Fibroblast of skin of abdomen (primary cell): ENCODE measurements at regions not wholly inside any gene's neighbourhood (a gene's known extent, or its start where the extent isn't known, plus 50 kb on each side); places are given as distances from the start of the nearest gene placed in this dataset.
A peak's percentile ranks its signal among the peaks of the same experiment; 100 is the strongest.
"Not testable (repeated sequence)": the region's sequence is repeated elsewhere in the genome, so short reads cannot be mapped to it uniquely, and the experiment has no call there.

Experiments
- DNase-seq: peaks from one replicate; pipeline ENCODE4 v3.0.0-alpha.2; 2013

DNA sequence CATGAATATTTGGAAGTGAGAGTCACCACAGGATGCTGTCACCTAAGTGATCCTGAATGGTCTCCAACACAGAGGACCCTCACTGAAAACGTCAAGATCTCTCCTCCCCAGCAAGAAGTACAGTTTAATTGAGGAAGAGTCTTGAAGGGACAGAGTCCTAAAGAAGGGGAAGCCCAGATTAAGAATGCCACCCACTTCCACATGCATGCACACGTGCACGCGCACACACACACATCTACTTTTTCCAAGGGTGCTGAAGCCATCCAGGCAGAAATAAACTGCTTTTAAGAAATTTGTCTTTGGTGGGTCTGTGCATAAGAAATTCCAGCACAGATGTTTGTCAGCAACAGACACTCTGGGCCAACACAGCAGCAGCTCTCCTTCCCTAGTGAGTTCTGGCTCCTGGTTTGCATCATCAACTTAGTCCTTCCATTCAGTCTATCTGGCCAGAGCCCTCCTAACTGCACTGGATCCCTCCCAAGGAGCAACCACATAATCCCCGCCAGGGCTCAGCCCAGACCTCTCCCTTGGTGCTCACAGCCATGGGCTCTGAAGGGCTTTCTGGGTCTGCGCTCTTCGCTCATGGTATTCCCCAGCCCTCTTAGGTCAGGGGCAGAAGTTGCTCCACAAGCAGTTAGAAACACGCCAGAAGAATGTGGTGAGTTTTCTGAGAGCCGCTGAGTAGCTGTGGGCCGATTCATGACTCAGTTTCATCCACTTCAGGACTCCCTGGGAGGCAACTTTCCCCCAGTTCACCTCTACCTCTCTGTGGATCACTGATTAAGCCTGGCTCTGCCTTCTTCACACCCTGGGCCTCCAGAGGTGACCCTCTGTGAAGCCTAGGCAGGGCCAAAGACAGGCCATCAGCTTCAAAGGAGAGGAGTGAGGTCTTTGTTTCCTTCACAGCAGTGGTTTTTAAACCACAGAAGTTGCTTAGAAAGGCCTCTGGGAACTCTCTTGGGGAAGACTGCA lies 132.6 kb upstream of the LIPC start:
- peak; percentile 50 for DNase-seq

DNA sequence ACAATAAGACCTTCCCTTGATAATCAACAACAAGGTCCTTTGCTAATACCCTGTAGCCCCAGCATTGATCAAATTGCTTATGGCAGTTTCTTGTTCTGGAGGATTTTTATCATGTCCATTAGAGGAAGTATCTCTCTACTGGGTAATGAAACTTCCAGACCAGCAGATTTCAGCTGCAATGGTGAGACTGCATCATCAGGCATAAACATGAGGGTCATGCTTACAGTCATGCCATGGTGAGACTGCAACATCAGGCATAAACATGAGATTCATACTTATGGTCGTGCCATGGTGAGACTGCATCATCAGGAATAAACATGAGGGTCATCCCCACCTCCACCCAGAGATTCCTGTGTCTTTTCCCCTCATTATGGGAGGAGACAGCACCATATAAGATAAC lies 129.0 kb upstream of the LIPC start:
- DNase-seq = no peak

DNA sequence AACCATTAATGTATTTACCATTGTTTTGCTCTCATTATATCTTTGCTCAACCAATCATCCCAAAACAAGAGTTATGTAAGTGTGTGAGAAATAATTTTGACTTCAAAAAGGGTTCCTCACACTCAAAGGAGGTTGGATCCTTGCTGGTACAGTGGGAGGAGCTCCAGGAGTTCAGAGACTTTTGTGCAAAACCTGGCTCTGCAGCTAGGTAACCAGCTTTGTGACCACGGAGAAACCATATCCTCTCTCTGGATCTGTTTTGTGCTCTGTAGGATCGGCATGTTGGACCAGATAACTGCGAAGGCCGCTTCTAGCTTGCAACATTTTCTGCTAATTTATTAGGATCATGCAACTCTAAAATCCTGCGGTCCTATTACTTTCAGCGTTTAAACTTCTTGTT lies 128.6 kb upstream of the LIPC start:
- no peak for DNase-seq

DNA sequence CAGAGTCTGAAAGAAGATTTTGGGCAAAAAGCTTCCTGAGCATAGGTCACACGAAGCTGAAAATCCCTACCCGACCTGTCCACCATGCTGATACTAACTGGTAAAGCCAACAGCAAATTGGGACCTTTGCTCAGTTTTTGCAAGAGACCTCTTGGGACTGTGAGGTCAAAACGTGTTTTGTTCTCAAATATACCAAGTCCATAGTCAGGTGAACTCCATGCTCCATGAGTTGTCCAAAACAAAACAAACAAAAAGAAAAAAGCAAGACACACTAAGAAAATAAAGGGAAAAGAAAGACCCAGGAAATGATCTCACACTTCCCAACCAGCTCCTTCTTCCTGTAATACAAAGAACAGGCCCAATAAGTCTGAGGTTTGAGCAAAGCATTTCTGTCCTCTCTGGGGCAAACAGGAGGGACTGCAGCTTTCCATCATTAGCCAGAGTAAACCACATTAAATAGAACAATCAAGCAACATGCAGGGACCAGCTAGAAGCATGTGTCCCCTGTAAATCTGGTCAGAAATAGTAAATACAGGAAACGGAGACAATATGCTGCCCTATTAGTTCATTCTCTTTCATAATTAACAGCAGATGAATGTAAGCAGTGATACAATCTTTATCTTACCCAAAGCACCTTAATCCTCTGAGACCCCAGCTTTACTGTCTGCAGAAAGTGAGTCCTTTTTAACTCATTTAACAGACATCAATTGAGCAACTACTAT lies 125.0 kb upstream of the LIPC start:
- no peak for DNase-seq

DNA sequence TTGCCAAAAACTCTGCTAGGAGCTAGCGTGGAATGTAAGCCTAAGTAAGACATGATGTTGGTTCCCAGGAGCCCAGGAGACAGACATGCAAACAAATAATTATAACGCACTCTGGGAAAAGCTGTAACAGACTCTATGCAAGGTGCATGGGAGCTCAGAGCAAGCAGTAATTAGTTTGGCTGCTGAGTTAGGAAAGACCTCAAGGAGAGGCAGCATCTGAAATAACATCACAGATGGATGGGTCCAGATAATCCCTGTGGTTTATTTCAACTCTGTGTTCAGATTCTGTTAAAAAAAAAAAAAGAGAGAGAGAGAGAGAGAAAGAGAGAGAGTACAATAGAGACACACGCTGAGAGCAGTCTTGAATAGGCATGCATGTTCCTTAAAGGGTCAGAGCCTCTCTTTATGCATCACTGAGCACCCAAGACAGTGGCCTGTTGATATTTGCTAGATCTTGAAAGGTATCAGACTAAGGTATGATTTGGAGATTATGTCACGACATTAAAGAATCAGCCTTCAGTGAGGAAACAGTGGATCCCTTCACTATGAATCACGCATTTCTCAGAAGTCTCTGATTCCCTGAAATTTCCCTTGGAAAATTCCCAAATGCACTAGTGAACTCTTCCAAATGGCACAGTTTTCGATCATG lies 124.4 kb upstream of the LIPC start:
- peak; percentile 74 for DNase-seq

DNA sequence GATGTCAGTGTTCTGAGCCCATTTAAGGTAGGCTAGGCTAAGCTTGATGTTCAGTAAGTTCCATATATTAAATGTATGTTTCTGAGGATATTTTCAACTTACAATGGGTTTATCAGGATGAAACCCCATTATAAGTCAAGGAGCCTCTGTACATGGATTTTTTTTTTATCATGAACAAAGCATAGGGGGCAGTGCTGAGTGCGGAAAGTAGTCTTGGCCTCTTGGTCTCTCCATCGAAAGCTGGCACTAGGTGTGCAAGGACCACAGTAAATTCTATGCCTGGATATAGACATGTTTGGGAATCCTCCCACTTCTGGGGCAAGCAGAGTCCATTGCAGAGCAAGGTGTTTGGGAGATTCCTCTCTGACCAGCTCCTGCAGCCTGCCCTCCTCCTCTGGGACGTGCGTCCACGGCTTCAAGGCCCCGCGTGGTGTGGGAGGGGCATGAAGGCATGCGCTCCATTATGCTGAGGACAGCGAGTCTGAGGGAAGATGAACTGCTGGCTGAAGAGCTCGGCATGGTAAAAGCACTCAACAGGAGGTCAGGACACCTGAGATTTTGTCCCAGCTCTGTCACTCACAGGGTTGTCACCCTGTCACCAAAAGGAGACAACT lies 122.9 kb upstream of the LIPC start:
- DNase-seq = no peak

DNA sequence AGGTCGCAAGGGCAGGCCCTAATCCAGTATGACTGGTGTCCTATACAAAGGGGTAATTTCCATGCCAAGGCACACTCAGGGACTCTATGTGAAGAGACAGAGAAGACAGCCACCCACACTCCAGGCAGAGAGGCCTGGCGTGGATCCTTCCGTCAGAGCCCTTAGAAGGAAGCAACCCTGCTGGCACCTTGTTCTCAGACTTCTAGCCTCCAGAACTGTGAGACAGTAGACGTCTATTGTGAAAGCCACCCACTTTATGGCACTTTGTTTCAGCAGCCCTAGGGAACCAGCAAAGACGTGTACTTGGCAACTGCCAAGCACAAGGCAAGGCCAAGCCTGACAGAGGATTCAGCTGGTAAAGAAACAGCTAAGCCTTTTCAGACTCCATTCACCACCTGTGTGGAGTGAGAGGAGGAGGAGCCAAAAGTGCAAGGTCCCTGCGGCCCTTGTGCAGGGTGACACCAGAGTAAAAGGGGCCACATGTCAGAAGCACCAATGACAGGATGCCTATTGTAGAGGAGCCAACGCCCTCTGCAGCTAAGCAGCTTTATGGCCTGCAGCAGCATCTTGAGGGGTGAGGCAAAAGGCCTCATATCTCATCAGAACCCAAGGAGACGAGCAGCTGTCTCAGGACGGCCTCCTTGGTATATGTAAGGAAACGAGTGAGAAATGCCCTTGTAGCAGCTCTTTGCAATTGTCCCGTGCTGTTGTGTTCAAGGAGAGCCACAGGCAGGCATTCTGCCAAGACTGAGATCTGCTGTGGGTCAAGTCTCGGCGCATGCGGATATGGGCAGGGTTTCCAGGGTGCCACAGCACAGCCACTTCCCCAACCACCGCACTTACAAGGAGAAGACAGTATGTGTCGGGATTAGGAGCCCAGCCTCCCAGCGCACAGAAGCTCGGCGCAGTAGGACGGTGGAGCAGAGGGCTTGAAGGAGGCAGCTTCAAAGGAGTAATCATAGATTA lies 121.5 kb upstream of the LIPC start:
- no peak for DNase-seq

DNA sequence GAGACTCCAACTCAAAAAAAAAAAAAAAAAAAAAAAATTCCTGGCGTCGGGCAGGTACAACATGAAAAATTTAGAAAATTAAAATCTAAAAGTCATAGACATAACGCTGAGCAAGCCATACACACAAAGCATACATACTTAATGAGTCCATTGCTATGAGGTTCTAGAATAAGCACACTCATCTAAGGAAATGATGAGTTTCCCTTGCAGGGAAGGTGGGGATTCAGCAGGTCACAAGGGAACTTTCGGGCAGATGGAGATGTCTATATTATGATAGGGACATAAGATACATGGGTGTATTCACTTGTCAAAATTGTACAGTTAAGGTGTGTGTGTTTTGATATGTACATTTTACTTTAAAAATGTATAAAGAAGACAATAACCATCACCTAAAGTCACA lies 120.2 kb upstream of the LIPC start:
- DNase-seq = no peak

DNA sequence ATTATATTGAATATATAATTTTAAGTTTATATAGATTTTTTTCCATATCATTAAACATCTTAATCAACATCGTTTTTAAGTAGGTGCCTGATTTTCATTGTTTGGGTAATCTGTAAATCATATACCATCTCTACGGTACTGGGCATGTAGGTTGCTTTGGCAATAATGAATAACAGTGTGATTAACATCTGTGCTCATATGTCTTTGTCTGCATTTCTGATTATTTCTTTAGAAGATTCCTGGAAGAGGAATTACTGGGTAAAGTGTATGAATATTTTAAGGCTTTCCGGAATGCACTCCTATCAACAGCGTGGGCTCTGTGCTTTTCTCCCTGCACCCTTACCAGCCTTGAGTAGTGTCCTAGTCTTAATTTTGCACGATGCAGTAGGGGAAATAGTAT lies 119.8 kb upstream of the LIPC start:
- DNase-seq = no peak

DNA sequence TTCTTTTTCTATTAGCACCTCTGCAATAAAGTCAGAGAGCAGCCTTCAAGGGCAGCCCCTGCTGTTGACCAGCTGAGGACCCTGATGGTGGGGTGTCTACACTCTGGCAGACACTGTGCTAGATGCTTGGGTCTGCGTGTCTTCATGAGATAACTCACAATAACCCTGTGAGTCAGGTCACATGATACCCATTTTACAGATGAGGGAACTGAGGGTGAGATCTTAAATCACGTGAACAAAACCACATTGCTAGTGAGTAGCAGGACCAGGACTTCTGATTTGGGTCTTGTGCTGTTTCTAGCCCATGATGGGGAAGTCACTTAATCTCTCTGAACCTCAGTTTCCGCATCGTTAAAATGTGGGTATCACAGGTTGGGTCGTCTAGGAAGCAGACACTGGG lies 118.5 kb upstream of the LIPC start:
- DNase-seq = no peak

DNA sequence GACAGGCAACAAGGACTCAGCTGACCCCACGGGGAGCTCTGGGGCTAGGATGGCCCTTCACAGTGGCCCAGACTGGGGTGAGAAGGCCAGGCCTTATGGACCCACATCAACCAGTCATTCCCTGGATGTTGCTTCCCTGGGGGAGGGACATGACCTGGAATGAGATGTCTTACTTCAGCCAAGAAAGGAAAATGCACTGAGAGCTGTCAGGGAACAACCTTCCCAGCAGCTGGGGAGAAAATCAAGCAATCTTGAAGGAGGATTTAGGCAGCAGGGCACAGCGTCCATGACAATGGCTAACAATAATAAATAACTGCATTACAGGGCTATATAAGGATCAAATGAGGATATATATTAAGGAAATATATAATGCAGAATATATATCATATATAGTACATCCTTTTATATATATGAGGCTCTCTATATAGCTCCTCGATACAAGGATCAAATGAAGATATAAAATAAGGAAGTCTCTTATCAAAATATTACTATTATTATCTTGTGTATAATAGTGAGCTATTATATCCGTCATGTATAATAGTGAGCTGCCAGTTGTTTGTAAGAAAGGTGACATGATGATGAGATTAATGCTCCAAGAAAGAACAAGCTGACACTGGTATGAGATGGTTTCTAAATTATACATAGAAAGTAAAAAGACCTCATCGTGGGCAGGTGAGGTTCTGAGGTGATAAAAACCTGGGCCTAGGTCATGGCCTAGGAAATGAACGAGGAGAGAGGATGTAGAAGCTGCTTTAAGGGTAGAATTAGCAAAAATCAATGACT lies 117.8 kb upstream of the LIPC start:
- DNase-seq = no peak

DNA sequence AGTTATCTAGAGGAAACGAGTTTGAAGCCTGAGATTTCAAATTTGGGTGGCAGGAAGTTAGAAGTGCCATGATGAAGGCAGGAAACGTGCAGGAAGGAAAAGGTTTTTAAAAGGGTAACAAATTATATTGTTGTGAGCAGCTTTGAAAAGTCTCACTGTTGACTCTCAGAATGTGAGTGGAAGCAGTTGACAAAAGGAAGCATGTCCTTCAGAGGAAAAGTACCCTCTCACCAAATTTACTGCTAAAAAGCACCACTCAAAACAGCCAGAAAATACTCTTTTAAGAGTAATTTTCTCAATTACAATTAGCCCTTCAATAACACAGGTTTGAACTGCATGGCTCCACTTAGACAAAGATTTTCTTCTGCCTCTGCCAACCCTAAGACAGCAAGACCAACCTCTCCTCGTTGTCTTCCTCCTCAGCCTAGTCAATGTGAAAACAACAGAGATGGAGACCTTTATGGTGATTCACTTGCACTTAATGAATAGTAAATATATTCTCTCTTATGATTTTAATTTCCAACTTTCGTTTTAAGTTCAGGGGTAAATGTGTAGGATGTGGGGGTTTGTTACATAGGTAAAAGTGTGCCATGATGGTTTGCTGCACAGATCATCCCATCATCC lies 117.1 kb upstream of the LIPC start:
- DNase-seq = no peak

DNA sequence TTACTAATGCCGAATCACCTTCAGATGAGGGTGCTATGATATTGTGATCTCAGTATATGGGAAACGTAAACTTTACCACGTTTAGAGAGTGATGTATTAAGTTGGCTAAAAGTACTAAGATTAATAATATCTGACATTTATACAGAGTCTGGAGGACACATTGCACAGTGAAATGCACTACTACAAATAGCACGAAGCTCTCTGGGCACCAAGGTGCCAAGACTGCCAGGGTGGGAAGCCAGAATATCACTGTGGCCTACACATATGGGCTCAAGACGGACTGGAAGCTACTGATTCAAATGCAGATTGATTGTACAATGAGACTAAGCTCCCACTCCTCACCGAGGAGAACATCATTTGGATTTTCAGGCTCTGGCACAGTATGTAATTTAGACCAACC lies 113.3 kb upstream of the LIPC start:
- DNase-seq = no peak

DNA sequence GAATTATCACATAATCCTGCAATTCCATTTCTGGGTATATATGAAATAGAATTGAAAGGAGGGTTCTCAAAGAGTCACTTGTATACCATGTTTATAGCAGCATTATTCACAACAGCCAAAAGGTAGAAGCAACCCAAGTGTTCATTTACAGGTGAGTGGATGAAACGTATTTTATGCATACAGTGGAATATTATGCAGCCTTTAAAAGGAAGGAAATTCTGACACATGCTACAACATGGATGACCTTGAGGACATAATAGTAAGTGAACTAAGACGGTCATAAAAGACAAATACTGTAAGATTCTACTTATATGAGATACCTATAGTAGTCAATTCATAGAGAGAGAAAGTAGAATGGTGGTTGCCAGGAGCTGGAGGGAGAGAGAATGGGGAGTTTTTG lies 110.8 kb upstream of the LIPC start:
- DNase-seq = no peak

DNA sequence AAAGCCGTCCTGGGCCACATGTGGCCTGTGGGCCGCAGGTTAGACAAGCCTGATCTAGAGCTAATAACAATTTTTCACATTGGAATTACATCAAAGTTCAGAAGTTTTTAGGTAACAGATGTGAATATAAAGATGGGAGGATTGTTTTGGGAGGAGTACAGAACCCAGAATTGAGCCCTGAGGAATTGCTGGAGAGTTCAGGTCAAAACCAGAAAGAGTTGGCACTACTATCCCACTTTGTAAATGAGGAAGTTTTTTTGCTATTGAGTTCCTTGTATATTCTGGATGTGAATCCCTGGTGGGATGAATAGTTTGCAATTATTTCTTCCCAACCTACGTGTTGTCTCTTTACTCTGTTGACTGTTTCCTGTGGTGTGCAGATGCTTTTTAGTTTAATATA lies 109.5 kb upstream of the LIPC start:
- no peak for DNase-seq

DNA sequence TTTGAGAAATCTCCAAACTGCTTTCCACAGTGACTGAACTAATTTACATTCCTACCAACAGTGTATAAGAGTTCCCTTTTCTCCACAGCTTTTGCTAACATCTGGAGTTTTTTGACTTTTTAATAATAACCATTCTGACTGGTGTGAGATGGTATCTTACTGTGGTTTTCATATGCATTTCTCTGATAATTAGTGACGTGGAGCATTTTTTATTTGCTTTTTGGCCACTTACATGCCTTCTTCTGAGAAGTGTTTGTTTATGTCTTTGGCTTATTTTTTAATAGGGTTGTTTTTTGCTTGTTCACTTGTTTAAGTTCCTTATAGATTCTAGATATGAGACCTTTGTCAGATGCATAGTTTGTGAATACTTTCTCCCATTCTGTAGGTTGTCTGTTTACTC lies 108.5 kb upstream of the LIPC start:
- not testable (repeated sequence) for DNase-seq

DNA sequence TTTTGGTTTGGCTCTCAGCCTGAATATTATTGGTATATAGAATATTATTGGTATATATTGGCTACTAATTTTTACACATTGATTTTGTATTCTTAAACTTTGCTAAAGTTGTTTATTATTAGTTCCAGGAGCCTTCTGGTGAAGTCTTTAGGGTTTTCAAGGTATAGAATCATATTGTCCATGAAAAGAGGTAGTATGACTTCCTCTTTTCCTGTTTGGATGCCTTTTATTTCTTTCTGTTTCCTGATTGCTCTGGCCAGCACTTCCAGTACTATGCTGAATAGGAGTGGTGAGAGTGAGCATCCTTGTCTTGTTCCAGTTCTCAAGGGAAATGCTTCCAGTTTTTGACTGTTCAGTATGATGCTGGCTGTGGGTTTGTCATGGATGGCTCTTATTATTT lies 107.3 kb upstream of the LIPC start:
- DNase-seq = no peak

DNA sequence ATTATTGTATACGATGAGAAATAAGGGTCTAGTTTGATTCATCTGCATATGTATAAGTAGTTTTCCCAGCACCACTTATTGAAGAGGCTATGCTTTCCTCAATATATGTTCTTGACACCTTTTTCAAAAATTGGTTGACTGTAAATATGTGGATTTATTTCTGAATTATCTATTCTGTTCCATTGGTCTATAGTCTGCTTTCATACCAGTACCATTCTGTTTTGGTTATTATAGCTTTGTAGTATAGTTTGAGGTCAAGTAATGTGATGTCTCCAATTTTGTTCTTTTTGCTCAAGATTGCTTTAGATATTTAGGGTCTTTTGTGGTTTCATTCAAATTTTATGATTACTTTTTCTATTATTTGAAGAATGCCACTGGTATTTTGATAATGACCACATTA lies 103.8 kb upstream of the LIPC start:
- DNase-seq = no peak

DNA sequence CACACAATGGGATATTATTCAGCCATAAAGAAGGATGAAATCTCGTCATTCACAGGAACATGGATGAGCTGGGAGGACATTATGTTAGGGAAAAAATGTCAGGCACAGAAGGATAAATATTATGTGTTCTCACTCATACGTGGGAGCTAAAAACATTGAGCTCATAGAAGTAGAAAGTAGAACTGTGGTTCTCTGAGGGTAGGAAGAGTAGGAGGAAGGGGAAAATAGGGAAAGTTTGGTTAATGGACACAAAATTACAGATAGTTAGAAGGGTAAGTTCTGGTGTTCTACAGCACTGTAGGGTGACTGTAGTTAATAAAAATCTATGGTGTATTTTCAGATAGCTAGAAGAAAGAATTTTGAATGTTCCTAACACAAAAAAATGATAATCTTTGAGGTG lies 102.6 kb upstream of the LIPC start:
- DNase-seq = no peak
